Peyer's patch (tissue), 4 donors: ENCODE measurements at regions not wholly inside any gene's neighbourhood (a gene's known extent, or its start where the extent isn't known, plus 50 kb on each side); places are given as distances from the start of the nearest gene placed in this dataset.

ENCODE experiments used
- DNase-seq, 3 donors: peaks; one replicate each; pipeline ENCODE4 v3.0.0-alpha.2; 2017 to 2019
- H3K27ac ChIP-seq, 4 donors: fragments of 200-600 bp; sonication (generic); one replicate each; pipeline ENCODE4 v1.5.1; 2016 to 2019
- H3K27me3 ChIP-seq, 2 donors: fragments of 200-600 bp; sonication (generic); one replicate each; pipeline ENCODE4 v1.5.1; 2019
- H3K36me3 ChIP-seq, 3 donors: fragments of 200-600 bp; sonication (generic); one replicate each; pipeline ENCODE4 v1.5.1; 2016 to 2019
- H3K4me1 ChIP-seq, 4 donors: fragments of 200-600 bp; sonication (generic); one replicate each; pipeline ENCODE4 v1.5.1; 2016 to 2019
- H3K4me3 ChIP-seq, 4 donors: fragments of 200-600 bp; sonication (generic); 1 replicate in 3 of 4; 2 replicates in 1 of 4; pipeline ENCODE4 v1.5.1; 2016 to 2019; ENCODE audit warnings: mild to moderate bottlenecking in 1 of 4
- H3K9me3 ChIP-seq, 4 donors: fragments of 200-600 bp; sonication (generic); one replicate each; pipeline ENCODE4 v1.5.1; 2016 to 2019; ENCODE audit warnings: mild to moderate bottlenecking in 1 of 4
- POLR2A ChIP-seq, 2 donors: fragments of 450-650 bp; IDR thresholded peaks; one replicate each; pipeline ENCODE4 v1.5.1; 2017; ENCODE audit warnings: antibody characterized with exemption in 2 of 2, mild to moderate bottlenecking in 2 of 2, moderate library complexity in 2 of 2
- TF ChIP-seq, protein P1 (sequence below), 6 experiments: fragments of 450-650 bp in 4 of 6; fragments of 200-600 bp in 2 of 6; sonication (generic) in 1 of 6; IDR thresholded peaks; one replicate each; pipeline ENCODE4 v1.5.1; 2017 to 2019; ENCODE audit warnings: antibody characterized with exemption in 6 of 6, mild to moderate bottlenecking in 3 of 6, moderate library complexity in 1 of 6

- DNase-seq, result no peak
- Histone ChIP-seq H3K9me3 (no peaks in the 10 kb centered on the region), H3K27me3 (no peaks in the 10 kb centered on the region), H3K4me3 (no peak overlapping the region), H3K27ac (no peak overlapping the region), H3K4me1 (peaks cover 0 to 10% (median 0%) of the 10 kb centered on the region in 4 donors), H3K36me3 (no peaks in the 10 kb centered on the region)
- no peak for TF ChIP-seq POLR2A (IDR thresholded peaks at IDR 0.05)
- TF ChIP-seq, protein P1, sequence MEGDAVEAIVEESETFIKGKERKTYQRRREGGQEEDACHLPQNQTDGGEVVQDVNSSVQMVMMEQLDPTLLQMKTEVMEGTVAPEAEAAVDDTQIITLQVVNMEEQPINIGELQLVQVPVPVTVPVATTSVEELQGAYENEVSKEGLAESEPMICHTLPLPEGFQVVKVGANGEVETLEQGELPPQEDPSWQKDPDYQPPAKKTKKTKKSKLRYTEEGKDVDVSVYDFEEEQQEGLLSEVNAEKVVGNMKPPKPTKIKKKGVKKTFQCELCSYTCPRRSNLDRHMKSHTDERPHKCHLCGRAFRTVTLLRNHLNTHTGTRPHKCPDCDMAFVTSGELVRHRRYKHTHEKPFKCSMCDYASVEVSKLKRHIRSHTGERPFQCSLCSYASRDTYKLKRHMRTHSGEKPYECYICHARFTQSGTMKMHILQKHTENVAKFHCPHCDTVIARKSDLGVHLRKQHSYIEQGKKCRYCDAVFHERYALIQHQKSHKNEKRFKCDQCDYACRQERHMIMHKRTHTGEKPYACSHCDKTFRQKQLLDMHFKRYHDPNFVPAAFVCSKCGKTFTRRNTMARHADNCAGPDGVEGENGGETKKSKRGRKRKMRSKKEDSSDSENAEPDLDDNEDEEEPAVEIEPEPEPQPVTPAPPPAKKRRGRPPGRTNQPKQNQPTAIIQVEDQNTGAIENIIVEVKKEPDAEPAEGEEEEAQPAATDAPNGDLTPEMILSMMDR (IDR thresholded peaks at IDR 0.05), result no peak
These were observed 541.6 kb upstream of the CAMK1G start for GRCh38 chr1:209041927-209042326.

GRCh38 chr1:209042413-209042812 lies 541.1 kb upstream of the CAMK1G start:
- H3K4me3 ChIP-seq, result no peak overlapping the region
- no peaks in the 10 kb centered on the region for H3K9me3 ChIP-seq
- H3K4me1 ChIP-seq, result peaks cover 0 to 10% (median 0%) of the 10 kb centered on the region in 4 donors
- no peak for DNase-seq
- H3K27ac ChIP-seq, result no peak overlapping the region
- no peaks in the 10 kb centered on the region for H3K27me3 ChIP-seq
- H3K36me3 ChIP-seq, result no peaks in the 10 kb centered on the region
- no peak for TF ChIP-seq POLR2A (IDR thresholded peaks at IDR 0.05)
- TF ChIP-seq, protein P1 (IDR thresholded peaks at IDR 0.05), result no peak

- Histone ChIP-seq H3K9me3 (no peaks in the 10 kb centered on the region), H3K4me1 (no peaks in the 10 kb centered on the region), H3K27me3 (no peaks in the 10 kb centered on the region), H3K27ac (no peak overlapping the region), H3K4me3 (no peak overlapping the region), H3K36me3 (no peaks in the 10 kb centered on the region)
- TF ChIP-seq, protein P1 (IDR thresholded peaks at IDR 0.05), result no peak
- TF ChIP-seq POLR2A (IDR thresholded peaks at IDR 0.05), result no peak
- no peak for DNase-seq
These were observed 538.0 kb upstream of the CAMK1G start for GRCh38 chr1:209045331-209046057.

DNA sequence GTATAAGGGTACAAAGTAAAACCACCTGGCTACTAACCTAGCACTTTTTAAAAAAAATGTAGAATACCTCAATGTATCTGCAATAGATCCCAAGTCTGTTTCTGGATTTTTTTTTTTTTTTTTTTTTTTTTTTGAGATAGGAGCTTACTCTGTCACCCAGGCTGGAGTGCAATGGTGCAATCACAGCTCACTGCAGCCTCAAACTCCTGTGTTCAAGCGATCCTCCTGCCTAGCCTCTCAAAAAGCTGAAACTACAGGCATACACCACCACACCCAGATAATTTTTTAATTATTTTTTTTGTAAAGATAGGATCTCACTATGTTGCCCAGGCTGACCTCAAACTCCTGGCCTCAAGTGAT lies 537.5 kb upstream of the CAMK1G start:
- Histone ChIP-seq H3K36me3 (no peaks in the 10 kb centered on the region), H3K27ac (no peak overlapping the region), H3K4me1 (no peaks in the 10 kb centered on the region), H3K27me3 (no peaks in the 10 kb centered on the region), H3K4me3 (no peak overlapping the region), H3K9me3 (no peaks in the 10 kb centered on the region)
- TF ChIP-seq, protein P1 (IDR thresholded peaks at IDR 0.05), result no peak
- no peak for TF ChIP-seq POLR2A (IDR thresholded peaks at IDR 0.05)
- no peak for DNase-seq

DNA sequence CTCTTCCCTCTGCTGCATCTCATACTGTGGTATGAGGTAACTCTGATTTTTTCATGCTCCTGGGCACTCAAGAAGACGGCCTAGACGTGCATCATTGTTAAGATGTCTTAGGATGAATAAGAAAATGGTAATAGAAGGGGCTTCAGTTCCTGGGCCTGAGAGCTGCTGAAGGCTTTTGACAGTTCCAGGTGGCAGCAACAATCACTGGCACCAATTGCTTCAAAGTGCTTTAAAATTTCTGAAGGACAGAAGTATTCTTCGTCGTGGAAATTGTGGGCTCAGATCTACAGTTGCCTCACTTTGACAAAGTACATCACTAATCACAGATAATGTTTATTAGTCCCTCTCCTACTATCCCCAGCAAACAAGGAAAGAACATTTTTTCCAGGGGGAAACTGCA lies 536.6 kb upstream of the CAMK1G start:
- Histone ChIP-seq H3K4me1 (no peaks in the 10 kb centered on the region), H3K9me3 (no peaks in the 10 kb centered on the region), H3K36me3 (no peaks in the 10 kb centered on the region), H3K27me3 (no peaks in the 10 kb centered on the region), H3K27ac (no peak overlapping the region), H3K4me3 (no peak overlapping the region)
- DNase-seq, result no peak
- TF ChIP-seq POLR2A (IDR thresholded peaks at IDR 0.05), result no peak
- TF ChIP-seq, protein P1 (IDR thresholded peaks at IDR 0.05), result no peak
